Right renal pelvis (tissue), 4 donors: ENCODE measurements at regions not wholly inside any gene's neighbourhood (a gene's known extent, or its start where the extent isn't known, plus 50 kb on each side); places are given as distances from the start of the nearest gene placed in this dataset.
"Not testable (repeated sequence)": the region's sequence is repeated elsewhere in the genome, so short reads cannot be mapped to it uniquely, and the experiment has no call there.

Experiments used
- DNase-seq, 4 donors: peaks; one replicate each; pipeline ENCODE4 v3.0.0-alpha.2; 2013; ENCODE audit warnings: low read depth in 4 of 4, low spot score in 3 of 4, missing footprints in 1 of 4

GRCh38 chr10:8815969-8816368 is 761.5 kb downstream of the GATA3 start:
- no peak for DNase-seq

- DNase-seq, result no peak
Measured at GRCh38 chr10:8817299-8817698, 762.8 kb downstream of the GATA3 start.

DNA sequence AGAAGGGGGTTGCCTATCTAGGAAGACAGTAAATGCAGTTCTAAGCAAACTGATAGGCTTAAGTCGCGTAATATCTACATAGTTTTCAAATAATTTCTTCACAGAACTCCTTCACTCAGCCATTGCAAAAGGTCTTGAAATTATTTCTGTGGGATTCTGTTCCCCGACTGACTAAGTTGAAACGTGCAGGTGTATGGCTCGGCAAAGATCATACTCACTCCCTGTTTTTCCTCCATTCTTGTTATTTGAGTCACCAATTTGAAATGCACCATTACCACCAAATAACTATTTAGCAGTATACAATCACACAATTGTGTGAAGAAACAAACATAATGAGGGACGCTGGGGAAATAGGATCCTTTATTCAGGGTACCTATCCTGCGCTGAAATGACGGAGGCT is 771.1 kb downstream of the GATA3 start:
- DNase-seq, result no peak

DNA sequence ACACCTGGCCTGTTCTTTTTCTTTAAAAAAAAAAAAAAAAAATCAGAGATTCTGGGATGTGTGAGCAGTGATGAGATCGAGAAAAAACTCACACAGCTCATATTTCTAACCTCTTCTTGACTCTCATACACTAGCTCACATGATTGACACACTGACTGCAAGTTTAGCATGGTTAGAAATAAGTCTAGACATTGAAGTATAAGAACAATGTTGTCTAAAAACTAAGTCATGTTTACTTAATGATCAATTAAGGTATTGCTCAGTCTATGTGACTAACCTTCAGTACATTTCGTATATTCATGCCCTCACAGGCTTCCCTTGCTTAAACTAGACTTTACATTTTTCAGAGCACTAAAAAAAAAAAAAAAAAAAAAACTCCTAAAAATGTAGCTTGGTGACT is 775.1 kb downstream of the GATA3 start:
- no peak for DNase-seq

- no peak for DNase-seq
Measured at GRCh38 chr10:8830048-8830447, 775.6 kb downstream of the GATA3 start.

DNA sequence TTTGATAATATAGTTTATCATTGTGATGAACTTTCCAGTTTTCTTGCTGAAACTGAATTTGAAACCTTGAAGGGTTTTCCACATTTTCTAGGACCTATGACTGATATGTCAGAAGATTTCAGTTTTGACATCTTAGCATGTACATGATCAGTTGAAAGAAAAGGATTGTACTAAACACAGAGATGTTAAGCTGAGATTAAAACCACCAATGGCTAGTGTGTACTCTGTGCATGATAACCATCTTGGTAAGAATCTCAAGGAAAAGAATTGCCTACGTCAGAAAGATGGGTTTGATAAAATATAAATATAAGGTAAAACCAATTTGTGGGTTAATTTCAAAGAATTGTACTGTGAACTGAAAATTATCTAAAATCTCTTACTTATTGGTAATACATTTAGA is 776.4 kb downstream of the GATA3 start:
- DNase-seq, result no peak

- no peak for DNase-seq
Measured at GRCh38 chr10:8835453-8836167, 781.1 kb downstream of the GATA3 start.

DNA sequence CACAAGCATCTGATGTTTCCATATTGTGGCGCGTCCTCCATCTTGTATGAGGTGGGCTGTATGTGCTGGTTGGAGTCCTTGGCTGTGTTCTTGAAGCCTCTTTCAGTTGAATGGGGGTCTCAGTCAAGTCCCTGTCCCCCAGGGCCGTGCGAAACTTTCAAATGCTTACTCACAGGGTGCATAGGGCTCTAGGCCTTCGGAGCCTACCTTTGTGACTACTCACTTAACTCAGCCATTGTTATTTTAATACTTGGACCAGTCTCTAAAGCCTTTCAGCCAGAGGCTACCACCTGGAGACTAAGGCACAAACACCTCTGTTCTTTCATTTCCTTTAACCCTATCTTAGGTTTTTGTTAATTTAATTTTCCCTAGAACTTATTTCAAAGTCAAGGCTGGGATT is 785.9 kb downstream of the GATA3 start:
- DNase-seq, result no peak

GRCh38 chr10:8844141-8844540 is 789.7 kb downstream of the GATA3 start:
- DNase-seq, result no peak

DNA sequence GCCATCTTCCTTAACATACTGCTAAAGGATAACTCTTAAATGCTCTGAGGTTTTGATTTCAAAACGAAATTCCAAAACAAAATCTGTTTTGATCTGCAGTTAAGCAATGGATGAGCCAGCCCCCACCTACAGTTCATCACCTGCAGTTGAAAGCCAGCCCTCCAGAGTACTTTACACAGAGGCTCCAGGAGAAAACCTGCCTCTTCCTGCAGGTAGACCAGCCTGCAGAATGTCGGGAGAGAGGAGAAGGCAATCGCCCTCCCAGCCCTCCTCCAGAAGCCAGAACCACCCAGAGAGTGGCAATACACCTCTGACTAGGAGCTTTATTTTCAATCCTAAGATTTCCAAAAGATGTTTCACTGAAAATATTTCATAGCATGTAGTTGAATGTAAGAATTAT is 798.1 kb downstream of the GATA3 start:
- DNase-seq, result no peak

DNA sequence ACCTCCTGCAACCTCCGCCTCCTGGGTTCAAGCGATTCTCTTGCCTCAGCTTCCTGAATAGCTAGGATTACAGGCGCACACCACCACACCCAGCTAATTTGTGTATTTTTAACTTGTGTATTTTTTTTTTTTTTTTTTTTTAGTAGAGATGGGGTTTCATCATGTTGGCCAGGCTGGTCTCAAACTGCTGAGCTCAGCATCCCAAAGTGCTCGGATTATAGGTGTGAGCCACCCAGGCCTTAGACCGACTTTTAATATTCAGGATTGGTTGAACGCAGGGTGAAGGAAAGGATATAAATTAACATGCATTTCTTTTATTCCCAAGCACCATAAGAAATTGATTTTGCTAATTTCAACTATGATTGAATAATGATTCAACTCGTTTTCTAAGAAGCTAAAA is 798.6 kb downstream of the GATA3 start:
- no peak for DNase-seq

DNA sequence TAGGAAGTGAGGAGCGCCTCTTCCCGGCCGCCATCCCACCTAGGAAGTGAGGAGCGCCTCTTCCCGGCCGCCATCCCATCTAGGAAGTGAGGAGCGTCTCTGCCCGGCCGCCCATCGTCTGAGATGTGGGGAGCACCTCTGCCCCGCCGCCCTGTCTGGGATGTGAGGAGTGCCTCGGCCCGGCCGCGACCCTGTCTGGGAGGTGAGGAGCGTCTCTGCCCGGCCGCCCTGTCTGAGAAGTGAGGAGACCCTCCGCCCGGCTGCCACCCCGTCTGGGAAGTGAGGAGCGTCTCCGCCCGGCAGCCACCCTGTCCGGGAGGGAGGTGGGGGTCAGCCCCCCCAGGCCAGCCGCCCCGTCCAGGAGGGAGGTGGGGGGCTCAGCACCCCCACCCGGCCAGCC is 814.4 kb downstream of the GATA3 start:
- not testable (repeated sequence) for DNase-seq

GRCh38 chr10:8873310-8873709 is 818.8 kb downstream of the GATA3 start:
- DNase-seq, result peak in 1 of 4 donors; percentile 5

DNA sequence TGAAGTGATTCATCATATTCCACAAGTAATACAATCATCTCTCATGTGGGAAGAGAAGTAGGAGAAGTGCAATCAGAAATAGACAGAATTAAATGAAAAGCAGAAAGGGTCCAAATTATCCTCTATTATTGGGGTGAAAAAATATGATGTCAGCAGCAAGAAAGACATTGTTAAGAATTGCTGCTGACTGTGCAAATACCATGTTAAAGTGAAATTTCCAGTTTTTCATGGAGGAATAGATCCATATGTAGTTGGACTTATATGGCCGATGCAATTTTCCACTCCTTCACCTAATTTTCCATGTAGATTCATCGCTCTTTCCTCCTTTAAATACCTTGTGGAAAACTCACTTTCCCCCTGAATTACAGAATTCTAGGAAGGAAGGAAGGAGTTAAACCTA is 819.8 kb downstream of the GATA3 start:
- DNase-seq, result no peak

GRCh38 chr10:8874972-8875371 is 820.5 kb downstream of the GATA3 start:
- no peak for DNase-seq

DNA sequence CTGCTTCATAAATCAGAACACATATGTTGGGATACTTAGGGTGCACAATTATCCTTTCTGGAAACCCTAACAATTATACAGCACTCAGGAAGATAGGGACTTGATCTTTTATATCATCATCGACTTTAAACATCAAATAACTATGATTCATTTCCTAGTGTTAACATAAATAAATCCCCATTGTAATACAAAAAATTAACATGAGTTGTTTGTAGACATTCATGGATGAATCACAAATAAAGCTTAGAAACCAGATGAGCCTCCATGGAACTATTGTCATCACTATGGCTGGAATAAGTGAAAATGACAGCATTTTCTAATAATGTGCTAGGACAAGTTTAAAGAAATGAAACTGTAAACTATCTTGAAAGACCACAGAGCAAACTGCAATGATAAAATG is 821.7 kb downstream of the GATA3 start:
- DNase-seq, result no peak

GRCh38 chr10:8889538-8889937 is 835.0 kb downstream of the GATA3 start:
- no peak for DNase-seq

GRCh38 chr10:8893102-8893501 is 838.6 kb downstream of the GATA3 start:
- DNase-seq, result no peak

DNA sequence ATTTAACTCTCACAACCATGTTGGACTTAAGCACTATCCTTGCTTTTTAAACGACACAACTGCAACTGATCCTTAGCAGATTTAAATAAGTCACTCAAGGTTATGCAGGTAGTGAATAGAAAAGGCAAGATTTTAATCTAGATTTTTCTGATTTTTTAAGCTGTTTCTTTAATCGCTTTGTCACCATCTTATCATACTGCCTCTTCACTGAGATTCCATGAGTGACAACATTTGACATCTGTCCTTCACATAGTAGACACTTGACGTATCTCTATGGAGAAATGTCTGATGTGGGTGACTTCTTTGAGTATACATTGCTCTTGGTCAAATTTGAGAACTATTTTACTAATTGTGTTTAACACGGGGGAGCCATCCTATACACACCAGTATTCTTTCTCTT is 839.7 kb downstream of the GATA3 start:
- no peak for DNase-seq

GRCh38 chr10:8897769-8898168 is 843.3 kb downstream of the GATA3 start:
- no peak for DNase-seq

DNA sequence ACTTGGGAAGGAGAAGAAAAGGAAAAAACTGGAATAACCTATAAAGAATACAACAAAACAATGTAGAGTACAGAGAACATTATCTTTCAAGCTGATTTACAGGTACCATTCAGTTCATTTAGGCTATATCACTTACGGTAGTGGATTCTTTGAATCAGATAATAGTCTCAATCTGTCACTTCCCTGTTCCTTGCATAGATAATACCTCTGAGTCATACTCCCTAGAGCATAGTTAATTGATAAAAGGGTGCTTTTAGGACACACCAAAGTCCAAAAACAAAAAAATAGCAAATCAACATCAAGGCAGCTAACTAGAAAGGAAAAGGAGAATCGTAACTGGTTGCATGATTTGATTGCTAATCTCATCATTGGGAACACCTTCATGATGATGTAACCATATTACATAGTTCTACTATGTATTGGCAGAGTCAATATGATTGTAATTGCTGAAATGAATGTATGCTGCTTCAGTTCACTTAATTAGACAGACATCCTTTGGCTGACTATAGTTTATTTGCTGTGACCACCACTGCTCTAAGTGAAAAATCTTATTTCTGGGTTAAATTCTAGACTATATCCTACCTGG is 844.4 kb downstream of the GATA3 start:
- no peak for DNase-seq

DNA sequence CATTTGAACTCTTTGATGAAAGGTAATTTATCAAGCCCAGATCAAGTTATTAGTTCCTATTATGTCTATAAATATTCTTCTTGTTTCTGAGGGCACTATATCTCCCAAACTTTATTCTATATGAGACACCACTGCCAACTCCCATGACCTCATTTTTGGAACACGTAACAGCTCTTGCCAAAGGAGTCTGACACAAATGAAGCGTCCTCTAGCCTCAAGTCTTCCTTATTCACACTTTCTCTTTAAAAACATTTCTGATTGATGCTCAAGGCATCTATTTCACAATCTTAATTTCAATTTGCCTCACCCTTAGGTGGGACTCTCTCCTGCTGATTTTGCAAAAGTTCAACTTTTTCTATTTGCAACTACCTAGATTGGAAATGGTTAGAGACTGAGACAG is 848.4 kb downstream of the GATA3 start:
- DNase-seq, result no peak

- no peak for DNase-seq
Measured at GRCh38 chr10:8908013-8908412, 853.5 kb downstream of the GATA3 start.
